Skin of body (tissue), 1 donor: ENCODE measurements at regions not wholly inside any gene's neighbourhood (a gene's known extent, or its start where the extent isn't known, plus 50 kb on each side); places are given as distances from the start of the nearest gene placed in this dataset.
"Not testable (repeated sequence)": the region's sequence is repeated elsewhere in the genome, so short reads cannot be mapped to it uniquely, and the experiment has no call there.

Experiments
- DNase-seq: peaks from one replicate; lab custom pipeline; 2025; lab: John Stamatoyannopoulos, UW

GRCh38 chr5:83001796-83002381 is 75.3 kb downstream of the TMEM167A start:
- DNase-seq: no peak

DNA sequence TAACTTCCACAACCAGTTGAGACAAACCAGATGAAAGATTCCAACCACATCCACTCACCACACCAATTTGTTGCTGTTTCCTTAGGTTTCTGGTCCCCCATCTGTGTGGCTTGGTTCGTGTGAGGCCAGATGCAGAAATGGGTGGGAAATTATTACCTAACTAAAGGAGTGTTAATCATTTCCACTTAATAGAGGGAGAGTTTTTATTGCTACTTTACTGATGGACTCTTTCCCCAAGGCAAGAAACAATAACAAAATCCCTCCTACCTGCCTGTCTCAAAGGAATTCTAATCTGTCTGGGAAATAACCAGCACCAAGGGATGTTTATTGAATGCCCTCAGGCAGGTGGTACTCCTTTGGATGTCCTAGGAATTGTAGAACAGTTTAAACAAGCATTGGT is 76.3 kb downstream of the TMEM167A start:
- DNase-seq: no peak

DNA sequence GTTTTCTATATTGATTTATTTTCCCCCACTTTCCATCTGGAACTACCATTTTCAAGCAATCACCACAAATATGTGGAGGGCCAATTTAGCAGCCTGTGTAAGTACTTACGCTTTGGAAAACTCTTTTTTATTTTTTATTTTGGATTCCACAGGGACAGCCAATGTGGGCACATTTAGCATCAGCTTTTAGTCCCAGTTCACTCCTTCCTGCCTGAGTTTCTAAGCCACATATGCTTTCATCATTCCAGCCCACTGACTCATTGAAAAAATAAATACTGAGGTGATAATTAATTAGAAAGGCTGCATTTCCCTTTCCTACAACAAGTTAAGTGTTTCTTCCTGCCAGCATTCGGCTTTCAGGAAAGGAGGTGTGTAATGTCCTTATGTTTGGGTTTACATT is 76.8 kb downstream of the TMEM167A start:
- no peak for DNase-seq

DNA sequence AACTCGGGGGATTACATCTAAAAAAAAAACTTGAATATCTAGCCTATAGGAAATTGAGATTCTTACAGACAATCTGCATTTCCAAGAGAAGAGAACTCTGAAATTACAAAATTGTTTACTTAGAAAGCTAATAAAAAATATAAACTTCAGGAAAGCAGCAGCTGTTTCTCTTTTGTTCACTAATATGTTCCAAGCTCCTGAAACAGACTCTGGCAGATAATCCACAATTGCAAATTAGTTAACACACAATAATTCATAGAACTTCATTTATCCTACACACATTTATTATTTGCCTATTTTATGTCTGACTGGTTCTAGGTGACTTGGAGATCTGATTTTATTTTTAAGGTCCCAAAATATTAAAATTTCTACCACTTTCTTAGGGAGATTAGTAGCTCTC is 83.8 kb downstream of the TMEM167A start:
- DNase-seq: no peak

DNA sequence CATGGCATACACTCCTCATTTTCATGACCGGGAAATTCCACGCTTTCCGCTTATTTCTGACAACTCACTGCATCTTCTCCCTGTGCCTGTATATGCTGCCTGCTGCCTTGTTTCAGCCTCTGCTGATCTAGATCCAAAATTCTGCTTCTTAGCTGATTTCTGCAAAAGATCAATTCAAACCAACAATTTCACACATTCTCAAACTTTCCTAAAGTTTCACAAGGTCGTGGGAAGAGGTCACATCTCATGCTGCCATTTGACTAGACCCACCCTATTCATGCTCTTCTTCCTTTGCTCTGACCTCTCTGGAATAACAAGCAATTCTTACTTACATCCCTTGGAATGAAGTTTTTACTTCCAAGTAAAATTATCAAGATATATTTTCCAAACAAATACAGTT is 84.5 kb downstream of the TMEM167A start:
- DNase-seq: no peak

DNA sequence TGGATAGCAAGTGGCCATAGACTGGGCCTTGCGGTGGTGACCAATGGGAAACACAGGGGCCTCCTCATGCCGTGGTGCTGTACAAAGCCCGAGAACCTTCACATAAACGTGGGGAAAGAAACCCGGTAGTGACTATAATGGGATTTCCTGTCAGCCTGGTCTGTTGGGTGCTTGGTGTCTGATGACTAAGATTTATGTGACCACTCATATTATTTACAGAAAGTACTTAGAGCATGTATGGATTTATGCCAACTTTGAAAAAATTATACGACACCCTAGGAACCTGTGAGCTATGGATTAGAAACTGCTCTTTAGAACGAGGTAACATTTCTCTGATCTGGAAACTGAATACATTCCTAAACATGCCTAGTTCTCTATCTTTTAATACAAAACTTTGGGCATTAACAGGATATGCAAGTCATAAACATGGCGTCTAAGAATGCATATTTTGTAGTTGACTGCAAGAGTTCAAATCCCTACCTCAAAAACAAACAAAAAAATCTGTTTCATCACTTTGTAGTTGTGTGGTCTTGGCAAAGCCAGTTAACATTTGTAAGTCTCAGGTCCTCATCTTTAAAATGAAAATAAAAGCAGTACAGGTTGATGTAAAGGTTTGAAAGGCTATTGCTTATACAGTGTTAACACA is 85.4 kb downstream of the TMEM167A start:
- no peak for DNase-seq

- DNase-seq: no peak
These were observed 86.1 kb downstream of the TMEM167A start for GRCh38 chr5:82991059-82991458.

GRCh38 chr5:82987188-82987587 is 90.0 kb downstream of the TMEM167A start:
- no peak for DNase-seq

DNA sequence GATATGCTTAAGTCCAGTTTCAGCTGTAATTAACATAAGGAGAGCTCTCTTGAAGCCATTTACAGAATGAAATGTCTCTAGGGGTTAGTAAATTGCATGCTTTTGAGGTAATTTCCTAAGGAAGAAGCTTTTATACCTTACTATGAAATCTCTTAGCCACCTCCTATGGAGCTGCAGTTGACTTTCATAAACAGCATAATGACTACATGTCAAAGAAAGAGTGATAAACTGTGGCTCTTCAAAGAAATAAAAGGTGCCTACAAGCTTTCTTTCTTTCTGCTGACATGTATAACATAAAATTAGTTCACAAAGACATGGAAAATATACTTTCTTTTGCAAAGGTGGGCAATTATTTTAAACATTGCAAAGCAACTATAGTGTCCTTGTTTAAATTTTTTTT is 90.8 kb downstream of the TMEM167A start:
- no peak for DNase-seq

GRCh38 chr5:82985763-82986162 is 91.4 kb downstream of the TMEM167A start:
- DNase-seq: no peak

DNA sequence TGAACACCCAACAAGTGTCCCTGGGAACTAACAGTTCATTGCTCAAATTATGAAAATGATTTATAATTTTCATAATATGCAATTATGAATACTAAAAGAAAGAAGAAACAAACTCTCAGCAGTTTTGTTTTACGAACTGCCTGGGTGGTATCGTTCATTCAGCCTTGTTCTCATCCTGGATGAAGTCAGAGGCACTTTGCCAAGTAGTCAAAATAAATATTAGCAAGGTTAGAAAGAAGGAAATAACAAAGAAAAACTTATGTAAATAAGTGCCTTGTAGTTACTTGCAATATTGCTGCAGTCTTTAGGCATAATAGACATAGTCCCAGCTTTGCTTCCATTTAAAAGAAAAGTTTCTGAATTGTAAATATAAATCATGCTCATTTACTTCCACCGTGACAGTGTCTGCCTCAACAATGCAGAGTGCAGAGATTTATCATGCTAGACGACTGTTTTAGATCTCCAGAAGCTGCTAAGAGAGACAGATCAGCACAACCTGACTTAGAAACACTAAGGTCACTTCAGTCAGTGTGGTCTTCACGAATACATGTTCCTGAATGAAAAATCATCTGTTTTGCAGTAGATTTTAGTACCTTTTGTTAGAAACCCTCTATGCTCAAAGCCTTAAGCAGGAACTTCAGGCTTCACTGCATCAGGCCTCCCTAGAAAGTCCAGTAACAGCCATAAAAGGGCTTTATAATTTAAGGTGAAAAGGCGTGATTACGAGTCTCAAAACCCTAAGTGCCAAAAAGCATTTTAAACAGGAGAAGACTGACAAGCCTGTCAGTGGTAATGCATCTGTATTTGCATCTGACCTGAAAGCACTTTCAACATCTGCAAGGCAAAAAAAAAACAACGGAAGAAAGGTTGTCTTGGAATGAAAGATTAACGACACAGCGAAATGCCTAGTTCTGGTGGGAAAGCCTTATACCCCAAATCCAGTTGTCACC is 92.1 kb downstream of the TMEM167A start:
- no peak for DNase-seq

DNA sequence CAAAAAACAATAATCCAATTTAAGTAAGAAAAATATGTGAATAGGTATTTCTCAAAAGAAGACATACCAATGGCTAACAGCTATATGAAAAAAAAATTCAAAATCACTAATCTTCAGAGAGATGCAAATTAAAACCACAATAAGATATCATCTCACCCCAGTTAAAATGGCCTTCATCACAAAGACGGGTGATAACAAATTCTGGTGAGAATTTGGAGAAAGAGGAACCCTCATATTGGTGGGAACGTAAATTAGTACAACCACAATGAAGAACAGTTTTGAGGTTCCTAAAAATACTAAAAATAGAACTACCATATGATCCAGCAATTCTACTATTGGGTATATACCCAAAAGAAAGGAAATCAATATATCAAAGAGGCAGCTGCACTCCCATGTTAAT is 94.3 kb downstream of the TMEM167A start:
- DNase-seq: no peak

GRCh38 chr5:82976887-82977286 is 100.3 kb downstream of the TMEM167A start:
- not testable (repeated sequence) for DNase-seq

DNA sequence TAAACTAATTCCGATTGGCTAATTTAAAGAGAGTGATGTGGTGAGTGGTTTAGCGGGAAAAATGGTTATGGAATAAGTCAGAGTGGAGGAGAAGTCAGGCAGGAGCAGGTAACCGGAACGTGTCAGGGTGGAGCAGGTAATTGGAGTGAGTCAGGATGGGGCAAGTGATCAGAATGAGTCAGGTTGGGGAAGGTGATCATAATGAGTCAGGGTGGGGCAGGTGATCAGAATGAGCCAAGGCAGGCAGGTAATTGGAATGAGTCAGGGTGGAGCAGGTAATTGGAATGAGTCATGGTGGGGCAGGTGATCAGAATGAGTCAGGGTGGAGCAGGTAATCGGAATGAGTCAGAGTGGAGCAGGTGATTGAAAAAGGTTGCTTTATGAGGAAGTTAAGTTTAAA is 101.4 kb downstream of the TMEM167A start:
- DNase-seq: no peak

DNA sequence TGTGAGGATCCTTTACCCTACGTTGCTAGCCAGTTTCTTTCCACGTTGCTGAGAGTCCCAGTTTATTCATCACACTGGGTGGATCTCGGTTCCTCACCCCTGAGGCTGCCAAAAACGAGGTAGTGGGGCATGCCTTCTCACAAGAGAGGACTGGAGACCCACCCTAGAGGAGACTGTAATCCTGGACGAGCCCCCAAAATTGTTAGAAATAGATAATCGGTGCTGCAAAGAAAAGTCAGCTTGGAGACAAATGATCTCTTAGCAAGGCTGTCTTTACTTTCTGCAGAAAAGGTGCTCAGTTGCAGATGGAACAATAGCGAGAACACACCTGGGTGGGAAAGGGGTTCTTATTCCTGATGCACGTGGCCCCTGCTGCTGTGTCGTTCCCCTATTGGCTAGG is 101.8 kb downstream of the TMEM167A start:
- DNase-seq: no peak

- not testable (repeated sequence) for DNase-seq
These were observed 102.8 kb downstream of the TMEM167A start for GRCh38 chr5:82974346-82974745.

GRCh38 chr5:82971901-82972300 is 105.3 kb downstream of the TMEM167A start:
- DNase-seq: no peak

DNA sequence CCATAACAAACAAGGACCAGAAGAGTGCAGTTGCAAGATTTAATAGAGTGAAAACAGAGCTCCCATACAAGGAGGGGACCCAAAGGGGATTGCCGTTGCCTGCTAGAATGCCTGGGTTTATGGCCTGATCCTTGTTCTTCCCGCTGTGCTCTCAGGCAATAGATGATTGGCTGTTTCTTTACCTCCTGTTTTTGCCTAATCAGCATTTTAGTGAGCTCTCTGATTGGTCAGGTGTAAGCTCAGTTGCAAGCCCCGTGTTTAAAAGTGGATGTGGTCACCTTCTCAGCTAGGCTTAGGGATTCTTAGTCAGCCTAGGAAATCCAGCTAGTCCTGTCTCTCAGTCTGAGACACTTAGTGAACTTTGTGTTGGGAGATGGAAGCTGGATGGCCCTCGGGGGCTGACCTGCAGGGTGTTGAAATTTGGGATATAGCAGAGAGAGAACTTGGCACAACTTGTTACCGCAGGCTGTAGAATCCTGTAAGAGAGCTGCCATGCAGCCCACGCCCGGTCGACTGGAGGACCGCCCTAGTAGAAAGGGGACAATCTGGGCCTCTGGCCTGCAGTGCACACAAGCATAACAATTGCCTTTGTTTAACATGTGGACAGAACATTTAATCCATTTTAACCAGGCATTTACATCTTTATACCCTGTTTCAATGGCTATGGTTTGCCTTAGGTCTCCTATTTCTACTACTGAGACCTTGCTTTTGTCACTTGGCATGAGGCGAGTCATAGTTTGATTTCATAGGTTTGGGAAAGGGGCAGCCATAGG is 106.0 kb downstream of the TMEM167A start:
- not testable (repeated sequence) for DNase-seq

GRCh38 chr5:82969221-82969976 is 107.8 kb downstream of the TMEM167A start:
- DNase-seq: not testable (repeated sequence)

GRCh38 chr5:82967072-82967471 is 110.1 kb downstream of the TMEM167A start:
- no peak for DNase-seq

DNA sequence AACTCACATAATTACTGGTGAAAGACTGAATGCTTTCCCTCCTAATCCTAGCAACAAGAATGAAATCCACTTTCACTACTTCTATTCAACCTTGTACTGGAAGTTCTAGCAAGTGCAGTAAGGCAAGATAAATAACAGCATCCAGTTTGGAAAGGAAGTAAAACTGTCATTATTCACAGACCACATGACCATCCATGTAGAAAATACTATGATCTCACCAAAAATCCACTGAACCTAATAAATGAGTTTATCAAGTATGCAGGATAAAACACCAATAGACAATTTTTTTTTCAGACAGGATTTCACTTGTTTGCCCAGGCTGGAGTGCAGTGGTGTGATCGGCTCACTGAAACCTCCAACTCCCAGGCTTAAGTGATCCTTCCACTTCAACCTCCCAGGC is 117.7 kb downstream of the TMEM167A start:
- no peak for DNase-seq
